CD4-positive, alpha-beta T cell treated with Interleukin-10 for 1 hour (primary cell): ENCODE measurements at regions not wholly inside any gene's neighbourhood (a gene's known extent, or its start where the extent isn't known, plus 50 kb on each side); places are given as distances from the start of the nearest gene placed in this dataset.

Source experiments
- DNase-seq: peaks from one replicate; pipeline ENCODE4 v3.0.0-alpha.2; 2020

GRCh38 chr4:18291981-18292380, 270.4 kb upstream of the LCORL start:
- no peak for DNase-seq

GRCh38 chr4:18291256-18291655, 269.7 kb upstream of the LCORL start:
- DNase-seq: no peak

- no peak for DNase-seq
These were observed 263.8 kb upstream of the LCORL start for GRCh38 chr4:18285357-18285756.

- DNase-seq: no peak
These were observed 256.7 kb upstream of the LCORL start for GRCh38 chr4:18278244-18278643.

- no peak for DNase-seq
These were observed 241.3 kb upstream of the LCORL start for GRCh38 chr4:18262832-18263231.

GRCh38 chr4:18252052-18252451, 230.5 kb upstream of the LCORL start:
- no peak for DNase-seq

GRCh38 chr4:18250564-18250963, 229.0 kb upstream of the LCORL start:
- no peak for DNase-seq

GRCh38 chr4:18248611-18249010, 227.1 kb upstream of the LCORL start:
- no peak for DNase-seq

- no peak for DNase-seq
These were observed 225.6 kb upstream of the LCORL start for GRCh38 chr4:18247189-18247588.

GRCh38 chr4:18242919-18243693, 221.6 kb upstream of the LCORL start:
- no peak for DNase-seq

GRCh38 chr4:18241727-18242126, 220.2 kb upstream of the LCORL start:
- no peak for DNase-seq

- no peak for DNase-seq
These were observed 212.6 kb upstream of the LCORL start for GRCh38 chr4:18234108-18234507.

GRCh38 chr4:18231726-18232125, 210.2 kb upstream of the LCORL start:
- DNase-seq: no peak

- no peak for DNase-seq
These were observed 206.3 kb upstream of the LCORL start for GRCh38 chr4:18227880-18228279.

- DNase-seq: no peak
These were observed 193.0 kb upstream of the LCORL start for GRCh38 chr4:18214411-18215055.

- DNase-seq: no peak
These were observed 192.1 kb upstream of the LCORL start for GRCh38 chr4:18213576-18214198.

- DNase-seq: no peak
These were observed 187.9 kb upstream of the LCORL start for GRCh38 chr4:18209448-18209847.

- no peak for DNase-seq
These were observed 182.4 kb upstream of the LCORL start for GRCh38 chr4:18203966-18204365.

GRCh38 chr4:18202486-18202885, 180.9 kb upstream of the LCORL start:
- no peak for DNase-seq

GRCh38 chr4:18201885-18202284, 180.3 kb upstream of the LCORL start:
- DNase-seq: no peak

- DNase-seq: no peak
These were observed 177.1 kb upstream of the LCORL start for GRCh38 chr4:18198653-18199052.

GRCh38 chr4:18197467-18197866, 175.9 kb upstream of the LCORL start:
- no peak for DNase-seq

- DNase-seq: no peak
These were observed 172.7 kb upstream of the LCORL start for GRCh38 chr4:18194278-18194677.

- no peak for DNase-seq
These were observed 171.3 kb upstream of the LCORL start for GRCh38 chr4:18192901-18193300.
